ENCODE measurements at regions not wholly inside any gene's neighbourhood (a gene's known extent, or its start where the extent isn't known, plus 50 kb on each side); places are given as distances from the start of the nearest gene placed in this dataset.

DNA sequence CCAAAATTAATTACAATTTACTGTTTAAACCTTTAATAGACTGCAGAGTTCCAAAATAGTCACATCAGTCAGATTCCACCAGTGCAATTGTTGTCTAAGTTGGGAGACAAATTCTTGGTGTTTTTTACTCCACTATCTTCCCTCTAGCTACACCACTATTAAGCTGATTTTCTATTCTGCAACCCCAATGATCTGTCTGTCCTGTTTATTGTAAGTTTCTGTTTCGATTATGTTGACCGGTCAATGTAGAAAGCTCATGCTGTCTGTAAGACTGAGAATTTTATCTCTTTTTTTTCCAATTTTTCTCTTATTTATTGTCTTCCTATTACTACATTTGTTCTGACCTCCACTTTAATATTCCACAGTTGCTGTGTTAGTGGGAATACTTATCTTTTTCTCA lies 557.5 kb downstream of the SH2D4B start:
- Histone ChIP-seq H3K27me3 (ENCODE audit: control insufficient read depth, insufficient read depth, low read length) (no peaks in the 10 kb centered on the region), H3K27ac (ENCODE audit: insufficient read depth, low read length) (no peak overlapping the region), H2AFZ (ENCODE audit: low read length) (no peak overlapping the region), H3K79me2 (ENCODE audit: control insufficient read depth, insufficient read depth, low read length) (no peaks in the 10 kb centered on the region), H3K9me3 (ENCODE audit: control insufficient read depth, insufficient read depth, low read depth, low read length) (no peaks in the 10 kb centered on the region), H3K4me3 (replicated peaks in 1 of 4; ENCODE audit: control extremely low read depth in 1 of 4, insufficient read depth in 1 of 4, low read depth in 3 of 4, low read length in 4 of 4) (no peak overlapping the region), H3K4me1 (ENCODE audit: control insufficient read depth, extremely low read depth, insufficient read depth, low read length) (no peaks in the 10 kb centered on the region), H3K4me2 (ENCODE audit: extremely low read depth, insufficient read depth, low read length) (no peak overlapping the region), H3K36me3 (ENCODE audit: control insufficient read depth, insufficient read depth, low read length) (no peaks in the 10 kb centered on the region), H3K9ac (ENCODE audit: insufficient read depth, low read length) (no peak overlapping the region), H4K20me1 (ENCODE audit: control insufficient read depth, extremely low read depth, insufficient read depth, low read length) (no peaks in the 10 kb centered on the region)
- TF ChIP-seq, protein P1, sequence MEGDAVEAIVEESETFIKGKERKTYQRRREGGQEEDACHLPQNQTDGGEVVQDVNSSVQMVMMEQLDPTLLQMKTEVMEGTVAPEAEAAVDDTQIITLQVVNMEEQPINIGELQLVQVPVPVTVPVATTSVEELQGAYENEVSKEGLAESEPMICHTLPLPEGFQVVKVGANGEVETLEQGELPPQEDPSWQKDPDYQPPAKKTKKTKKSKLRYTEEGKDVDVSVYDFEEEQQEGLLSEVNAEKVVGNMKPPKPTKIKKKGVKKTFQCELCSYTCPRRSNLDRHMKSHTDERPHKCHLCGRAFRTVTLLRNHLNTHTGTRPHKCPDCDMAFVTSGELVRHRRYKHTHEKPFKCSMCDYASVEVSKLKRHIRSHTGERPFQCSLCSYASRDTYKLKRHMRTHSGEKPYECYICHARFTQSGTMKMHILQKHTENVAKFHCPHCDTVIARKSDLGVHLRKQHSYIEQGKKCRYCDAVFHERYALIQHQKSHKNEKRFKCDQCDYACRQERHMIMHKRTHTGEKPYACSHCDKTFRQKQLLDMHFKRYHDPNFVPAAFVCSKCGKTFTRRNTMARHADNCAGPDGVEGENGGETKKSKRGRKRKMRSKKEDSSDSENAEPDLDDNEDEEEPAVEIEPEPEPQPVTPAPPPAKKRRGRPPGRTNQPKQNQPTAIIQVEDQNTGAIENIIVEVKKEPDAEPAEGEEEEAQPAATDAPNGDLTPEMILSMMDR (conservative IDR thresholded peaks at IDR 0.05 in 1 of 2, IDR thresholded peaks at IDR 0.05 in 1 of 2; ENCODE audit: low read depth in 1 of 2, low read length in 2 of 2), result no peak
- no peak for TF ChIP-seq EZH2 (IDR thresholded peaks at IDR 0.05; ENCODE audit: low read length, missing control alignments)
- DNase-seq (ENCODE audit: low read depth in 2 of 2), result no peak

DNA sequence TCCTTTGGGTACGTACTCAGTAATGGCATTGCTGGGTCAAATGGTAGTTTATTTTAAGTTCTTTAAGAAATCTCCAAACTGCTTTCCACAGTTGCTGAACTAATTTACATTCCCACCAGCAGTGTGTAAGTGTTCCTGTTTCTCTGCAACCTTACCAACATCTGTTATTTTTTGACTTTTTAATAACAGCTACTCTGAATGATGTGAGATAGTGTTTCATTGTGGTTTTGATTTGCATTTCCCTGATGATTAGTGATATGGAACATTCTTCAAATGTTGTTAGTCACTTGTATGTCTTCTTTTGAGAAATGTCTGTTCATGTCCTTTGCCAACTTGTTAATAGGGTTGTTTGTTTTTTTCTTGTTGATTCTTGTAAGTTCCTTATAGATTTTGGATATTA lies 558.9 kb downstream of the SH2D4B start:
- H3K27me3 ChIP-seq (ENCODE audit: control insufficient read depth, insufficient read depth, low read length), result no peaks in the 10 kb centered on the region
- H3K4me2 ChIP-seq (ENCODE audit: extremely low read depth, insufficient read depth, low read length), result no peak overlapping the region
- no peaks in the 10 kb centered on the region for H3K79me2 ChIP-seq (ENCODE audit: control insufficient read depth, insufficient read depth, low read length)
- TF ChIP-seq, protein P1 (conservative IDR thresholded peaks at IDR 0.05 in 1 of 2, IDR thresholded peaks at IDR 0.05 in 1 of 2; ENCODE audit: low read depth in 1 of 2, low read length in 2 of 2), result no peak
- no peak for TF ChIP-seq EZH2 (IDR thresholded peaks at IDR 0.05; ENCODE audit: low read length, missing control alignments)
- no peak overlapping the region for H3K4me3 ChIP-seq (replicated peaks in 1 of 4; ENCODE audit: control extremely low read depth in 1 of 4, insufficient read depth in 1 of 4, low read depth in 3 of 4, low read length in 4 of 4)
- H3K9ac ChIP-seq (ENCODE audit: insufficient read depth, low read length), result no peak overlapping the region
- H3K36me3 ChIP-seq (ENCODE audit: control insufficient read depth, insufficient read depth, low read length), result no peaks in the 10 kb centered on the region
- no peaks in the 10 kb centered on the region for H4K20me1 ChIP-seq (ENCODE audit: control insufficient read depth, extremely low read depth, insufficient read depth, low read length)
- DNase-seq (ENCODE audit: low read depth in 2 of 2), result no peak
- no peak overlapping the region for H3K27ac ChIP-seq (ENCODE audit: insufficient read depth, low read length)
- H2AFZ ChIP-seq (ENCODE audit: low read length), result no peak overlapping the region
- no peaks in the 10 kb centered on the region for H3K4me1 ChIP-seq (ENCODE audit: control insufficient read depth, extremely low read depth, insufficient read depth, low read length)
- H3K9me3 ChIP-seq (ENCODE audit: control insufficient read depth, insufficient read depth, low read depth, low read length), result no peaks in the 10 kb centered on the region

DNA sequence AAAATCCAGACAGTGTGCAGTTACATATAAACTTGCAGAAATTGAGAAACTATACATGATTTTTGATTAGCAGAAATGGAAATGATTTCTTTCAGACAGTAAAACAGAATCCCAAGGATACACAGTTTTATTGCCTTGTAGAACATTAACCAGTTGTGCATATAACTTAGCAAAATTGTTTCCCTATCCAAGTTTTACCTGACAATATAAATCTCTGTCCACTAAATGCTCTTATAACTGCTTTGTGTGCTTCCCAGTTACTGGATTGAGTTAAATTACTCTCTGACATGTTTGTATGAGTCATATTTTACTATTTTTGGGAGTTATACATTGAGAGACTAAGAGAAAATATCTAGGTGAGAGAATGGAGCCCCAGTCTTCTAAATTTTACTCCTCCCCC lies 563.4 kb downstream of the SH2D4B start:
- no peak overlapping the region for H3K27ac ChIP-seq (ENCODE audit: insufficient read depth, low read length)
- H2AFZ ChIP-seq (ENCODE audit: low read length), result no peak overlapping the region
- H3K4me3 ChIP-seq (replicated peaks in 1 of 4; ENCODE audit: control extremely low read depth in 1 of 4, insufficient read depth in 1 of 4, low read depth in 3 of 4, low read length in 4 of 4), result no peak overlapping the region
- no peak for DNase-seq (ENCODE audit: low read depth in 2 of 2)
- H4K20me1 ChIP-seq (ENCODE audit: control insufficient read depth, extremely low read depth, insufficient read depth, low read length), result no peaks in the 10 kb centered on the region
- no peak overlapping the region for H3K4me2 ChIP-seq (ENCODE audit: extremely low read depth, insufficient read depth, low read length)
- H3K4me1 ChIP-seq (ENCODE audit: control insufficient read depth, extremely low read depth, insufficient read depth, low read length), result no peaks in the 10 kb centered on the region
- TF ChIP-seq EZH2 (IDR thresholded peaks at IDR 0.05; ENCODE audit: low read length, missing control alignments), result no peak
- TF ChIP-seq, protein P1 (conservative IDR thresholded peaks at IDR 0.05 in 1 of 2, IDR thresholded peaks at IDR 0.05 in 1 of 2; ENCODE audit: low read depth in 1 of 2, low read length in 2 of 2), result no peak
- H3K9ac ChIP-seq (ENCODE audit: insufficient read depth, low read length), result no peak overlapping the region
- H3K79me2 ChIP-seq (ENCODE audit: control insufficient read depth, insufficient read depth, low read length), result no peaks in the 10 kb centered on the region
- H3K27me3 ChIP-seq (ENCODE audit: control insufficient read depth, insufficient read depth, low read length), result no peaks in the 10 kb centered on the region
- H3K9me3 ChIP-seq (ENCODE audit: control insufficient read depth, insufficient read depth, low read depth, low read length), result no peaks in the 10 kb centered on the region
- no peaks in the 10 kb centered on the region for H3K36me3 ChIP-seq (ENCODE audit: control insufficient read depth, insufficient read depth, low read length)

All from fibroblast of lung (primary cell).